GM18502 (cell line): ENCODE measurements at regions not wholly inside any gene's neighbourhood (a gene's known extent, or its start where the extent isn't known, plus 50 kb on each side); places are given as distances from the start of the nearest gene placed in this dataset.

Experiments used
- ATAC-seq: cut with Tn5 transposase; IDR thresholded peaks from one replicate; pipeline ENCODE4 v1.9.1; 2021; ENCODE audit warnings: mild to moderate bottlenecking; ENCODE audit not compliant: unreplicated experiment, poor library complexity

DNA sequence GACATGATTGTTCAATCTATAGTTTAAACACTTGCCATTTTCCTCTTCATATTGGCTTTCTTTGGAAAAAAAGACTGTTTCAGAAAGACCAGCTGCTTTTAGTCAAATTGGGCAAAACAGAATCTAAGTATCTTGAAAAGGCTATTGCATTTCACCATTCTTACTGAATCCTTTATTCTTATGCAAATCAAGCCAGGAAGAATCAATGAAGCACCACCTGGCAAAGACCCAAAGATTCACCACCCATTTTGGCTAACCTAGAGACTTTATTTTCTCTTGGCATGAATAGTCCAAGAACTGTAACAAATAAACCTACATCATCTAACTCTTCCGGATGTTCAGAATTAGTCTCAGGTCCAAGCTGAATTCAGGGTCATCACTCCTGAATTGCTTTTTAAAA, 71.3 kb upstream of the EYA4 start:
- no peak for ATAC-seq

DNA sequence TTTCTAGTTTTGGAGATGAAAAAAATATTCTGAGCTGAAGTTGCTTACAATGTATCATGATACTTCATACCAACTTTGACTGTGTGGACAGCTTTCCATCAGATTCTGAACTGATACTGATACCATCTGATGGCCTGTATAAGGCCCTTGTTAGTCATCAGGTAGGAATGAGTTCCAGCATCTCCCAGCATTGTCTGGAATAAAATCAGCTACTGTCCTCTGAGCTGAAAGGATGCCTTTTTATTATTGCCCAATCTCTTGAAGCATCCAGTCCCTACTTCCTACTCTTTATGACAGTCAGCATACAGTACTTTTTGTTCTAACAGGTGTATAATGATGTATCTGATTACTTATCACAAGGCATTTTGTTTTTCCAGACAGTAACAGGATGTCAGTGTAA, 70.6 kb upstream of the EYA4 start:
- ATAC-seq, result no peak

DNA sequence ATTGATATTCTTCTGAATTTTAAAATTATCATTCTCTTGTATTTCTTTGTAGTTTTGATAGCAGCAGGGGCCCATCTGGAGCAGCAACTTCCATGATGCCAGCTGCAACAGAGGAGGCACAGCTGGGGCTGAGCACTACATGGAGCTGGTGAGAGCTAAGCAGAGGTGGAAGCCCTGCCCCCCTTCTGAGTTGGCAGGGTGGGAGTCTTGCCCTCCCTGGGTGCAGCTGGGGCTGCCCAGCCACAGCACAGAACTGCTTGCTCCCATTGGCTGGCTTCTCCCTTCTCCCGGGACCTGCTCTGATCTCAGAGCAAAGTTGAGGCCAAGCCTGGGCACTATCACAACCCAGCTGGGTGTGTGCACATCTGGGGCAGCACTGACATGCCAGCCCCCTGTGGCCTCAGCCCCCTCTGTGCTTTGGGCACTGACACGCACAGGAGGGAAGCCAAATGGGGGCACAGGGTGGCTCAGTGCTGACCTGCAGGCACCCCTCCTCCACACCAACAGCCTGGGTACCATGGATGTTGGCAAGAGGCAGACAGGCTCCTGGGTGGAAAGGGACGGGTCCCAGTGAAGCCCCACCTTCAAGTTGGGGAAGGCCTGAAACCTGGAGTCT, 69.1 kb upstream of the EYA4 start:
- no peak for ATAC-seq

DNA sequence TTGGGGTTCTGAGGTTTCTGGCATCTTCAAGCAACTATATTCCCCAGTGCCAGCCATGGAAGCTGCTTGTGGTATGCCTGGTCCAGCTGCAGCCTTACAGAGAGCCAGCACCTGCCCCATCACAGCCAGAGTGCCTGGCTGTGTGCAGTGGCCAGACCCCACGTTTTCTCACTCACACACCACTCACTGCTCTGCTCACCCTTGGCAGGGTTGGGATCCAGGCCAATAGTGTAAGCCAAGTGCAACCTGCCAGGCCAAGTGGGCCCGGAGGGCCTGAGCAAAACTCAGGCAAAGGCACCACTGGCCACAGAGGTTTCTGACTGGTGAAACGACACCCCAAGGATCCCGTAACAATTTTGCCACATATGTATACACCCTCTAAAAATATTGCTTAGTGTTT, 67.9 kb upstream of the EYA4 start:
- ATAC-seq, result no peak

DNA sequence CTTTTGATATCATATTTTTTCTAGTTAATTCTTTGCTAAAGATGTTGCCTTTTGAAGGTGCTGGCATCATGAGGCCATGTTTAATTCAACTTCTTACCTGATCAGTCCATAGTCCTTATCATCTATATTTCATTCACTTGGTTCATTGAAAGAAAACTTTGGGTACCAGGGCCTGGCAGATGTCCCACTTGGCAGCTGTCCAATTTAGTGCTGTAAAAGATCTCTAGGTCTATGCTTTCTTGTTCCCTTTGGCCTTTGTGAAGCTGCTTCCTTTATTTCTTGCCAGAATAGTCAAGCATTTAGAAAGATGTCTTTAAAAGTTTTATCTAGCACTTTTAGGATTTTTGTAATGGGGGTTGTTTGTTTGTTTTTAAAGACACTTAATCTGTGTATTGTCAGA, 61.7 kb upstream of the EYA4 start:
- ATAC-seq, result no peak

DNA sequence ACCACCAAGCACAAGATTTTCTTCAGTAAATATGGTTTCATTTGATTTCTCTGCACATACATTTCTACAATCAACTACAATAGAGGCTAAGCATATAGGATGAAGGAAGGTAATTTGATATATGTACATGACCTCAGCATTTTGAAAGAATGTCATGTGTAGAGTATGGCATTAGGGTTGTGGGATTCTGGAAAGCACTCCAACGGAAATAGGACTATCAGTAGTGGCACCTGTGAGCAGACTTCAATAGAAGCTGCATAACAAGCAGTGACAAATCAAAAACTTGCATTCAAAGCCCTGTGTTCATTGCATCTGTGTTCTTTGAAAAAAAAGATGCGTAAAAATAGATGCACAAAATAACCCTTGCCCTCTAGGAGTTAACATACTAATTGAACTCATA, 57.5 kb upstream of the EYA4 start:
- no peak for ATAC-seq

DNA sequence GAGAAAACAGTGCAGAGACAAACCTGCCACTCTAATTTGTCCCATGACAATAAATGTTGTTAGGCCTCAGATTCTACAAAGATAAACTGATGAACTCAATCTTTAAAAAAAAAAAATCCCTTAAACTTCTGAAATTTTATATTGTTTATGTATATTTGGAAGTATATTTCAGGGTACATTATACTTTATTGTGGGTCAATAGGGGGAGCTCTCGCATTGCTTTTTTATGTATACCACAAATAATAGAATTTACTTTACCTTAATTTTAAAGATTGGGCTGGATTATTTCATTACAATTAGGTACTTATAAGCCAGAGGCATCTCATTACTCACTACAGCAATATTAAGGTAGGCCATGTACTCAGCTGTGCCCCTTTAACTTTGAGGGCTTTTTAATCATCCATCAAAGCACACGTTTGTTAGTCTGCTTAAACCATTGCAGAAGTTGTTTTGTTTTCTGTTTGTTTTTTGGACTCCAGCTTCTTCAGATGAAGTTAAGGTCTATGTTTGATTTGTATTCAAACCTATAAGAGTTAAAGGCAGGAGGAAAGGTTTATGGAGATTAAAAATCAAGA, 56.3 kb upstream of the EYA4 start:
- ATAC-seq, result no peak

DNA sequence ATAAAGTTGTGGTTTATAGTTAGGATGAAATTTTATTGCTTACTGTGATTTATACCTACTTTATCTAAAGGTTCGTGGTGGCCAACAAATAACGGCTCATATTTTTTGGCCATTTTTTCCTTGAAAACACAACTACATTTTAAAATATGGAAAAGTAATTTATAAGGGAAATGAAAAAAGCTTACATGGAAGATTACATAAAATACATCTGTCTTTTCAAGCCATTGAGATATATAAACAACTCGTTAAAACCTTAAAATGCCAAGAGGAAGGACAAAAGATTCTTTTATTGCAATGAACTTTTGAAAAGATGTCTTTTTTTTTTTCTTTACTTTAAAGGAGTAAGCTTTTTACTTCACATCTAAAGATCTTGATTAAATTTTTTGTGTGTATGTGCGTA, 55.4 kb upstream of the EYA4 start:
- ATAC-seq, result no peak

DNA sequence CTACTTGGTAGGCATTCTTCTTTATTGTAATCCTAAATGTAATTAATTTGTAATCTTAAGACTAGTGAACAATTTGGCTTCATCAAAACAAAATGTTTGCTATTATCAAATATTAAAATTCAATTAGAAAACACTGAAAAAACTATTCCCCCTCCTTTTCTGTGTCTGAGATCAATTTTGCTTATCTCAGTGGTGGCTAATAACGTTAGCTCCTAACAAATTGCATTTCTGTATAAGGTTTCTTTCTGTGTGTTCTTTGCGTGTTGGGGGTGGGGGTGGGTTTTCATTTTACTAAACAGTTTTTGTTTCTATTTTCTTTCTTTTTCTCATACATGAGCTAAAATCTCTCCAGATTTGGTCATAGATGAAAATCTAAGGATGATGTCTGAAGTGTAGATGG, 54.0 kb upstream of the EYA4 start:
- ATAC-seq, result no peak

DNA sequence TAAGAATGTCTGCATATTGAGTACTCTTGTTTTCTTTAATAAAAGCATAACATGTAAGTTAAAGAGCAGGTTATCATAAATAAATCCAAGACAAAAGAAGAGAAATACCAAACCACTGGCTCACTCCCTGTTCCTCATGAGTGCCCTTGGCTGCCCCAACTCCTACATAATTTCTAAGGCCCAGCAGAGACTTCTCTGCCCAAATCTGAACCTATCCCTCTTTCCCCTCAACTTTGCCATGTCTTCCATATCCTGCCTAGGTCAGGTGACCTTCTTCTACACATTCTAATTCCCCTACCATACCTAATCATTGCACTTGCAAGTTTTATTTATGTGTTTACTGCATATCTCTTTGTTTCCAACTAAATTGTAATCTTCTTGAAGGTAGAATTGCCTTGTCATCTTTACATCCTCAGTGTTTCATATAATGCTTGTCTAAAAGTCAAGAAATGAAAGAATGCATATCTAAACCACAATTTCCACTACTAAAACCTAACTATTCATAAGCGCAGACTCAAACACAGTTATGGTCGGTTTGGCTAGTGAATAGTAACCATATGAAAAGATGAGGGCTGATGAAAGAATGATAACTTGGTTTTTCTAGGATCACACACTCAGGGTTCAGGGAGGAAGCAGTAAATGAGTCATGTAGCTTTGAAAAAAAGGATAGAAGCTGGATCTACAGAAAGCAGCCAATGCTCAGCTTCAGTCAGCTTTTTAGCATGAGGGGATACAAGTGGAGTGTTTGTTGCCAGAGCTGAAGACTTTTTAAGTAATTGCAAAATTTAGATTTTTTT, 53.3 kb upstream of the EYA4 start:
- no peak for ATAC-seq

DNA sequence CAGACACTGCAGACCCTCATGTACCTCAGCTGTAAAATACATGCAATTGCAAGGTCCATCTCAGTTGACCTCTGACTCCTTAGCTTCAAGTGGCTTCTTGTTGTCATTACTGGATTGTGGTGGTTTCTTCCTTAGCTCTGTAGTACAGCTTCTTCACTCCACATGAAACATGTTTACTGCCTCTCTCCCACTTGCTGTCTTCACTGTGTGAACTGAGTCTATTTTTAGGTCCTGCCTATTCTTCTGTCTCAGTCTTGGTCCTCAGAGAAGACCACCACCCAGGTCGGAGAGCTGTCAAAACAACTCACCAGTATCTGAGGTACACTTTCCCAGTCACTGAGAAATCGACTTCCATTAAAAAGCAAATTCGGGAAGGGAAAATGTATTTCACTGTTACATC, 50.2 kb upstream of the EYA4 start:
- no peak for ATAC-seq

DNA sequence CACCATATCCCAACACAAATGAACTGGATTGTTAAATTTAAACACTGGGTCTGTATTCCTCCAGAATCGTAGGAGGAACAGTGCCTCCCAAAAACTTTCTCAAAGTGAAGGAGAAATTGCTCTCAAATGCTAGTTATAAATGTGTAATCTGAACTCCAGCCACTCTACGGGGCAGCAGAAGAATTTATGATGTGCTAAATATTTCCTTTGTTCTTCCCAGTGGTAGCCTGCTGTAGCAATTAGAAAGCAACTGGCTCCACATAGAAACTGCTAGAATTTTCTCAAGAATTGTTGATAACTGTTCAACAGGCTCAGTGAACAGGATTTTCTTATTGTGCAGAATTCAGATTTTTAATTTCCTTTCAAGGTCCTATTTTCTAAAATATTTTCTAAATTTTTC, 49.8 kb upstream of the EYA4 start:
- ATAC-seq, result no peak
